ENCODE measurements at regions not wholly inside any gene's neighbourhood (a gene's known extent, or its start where the extent isn't known, plus 50 kb on each side); places are given as distances from the start of the nearest gene placed in this dataset.

DNA sequence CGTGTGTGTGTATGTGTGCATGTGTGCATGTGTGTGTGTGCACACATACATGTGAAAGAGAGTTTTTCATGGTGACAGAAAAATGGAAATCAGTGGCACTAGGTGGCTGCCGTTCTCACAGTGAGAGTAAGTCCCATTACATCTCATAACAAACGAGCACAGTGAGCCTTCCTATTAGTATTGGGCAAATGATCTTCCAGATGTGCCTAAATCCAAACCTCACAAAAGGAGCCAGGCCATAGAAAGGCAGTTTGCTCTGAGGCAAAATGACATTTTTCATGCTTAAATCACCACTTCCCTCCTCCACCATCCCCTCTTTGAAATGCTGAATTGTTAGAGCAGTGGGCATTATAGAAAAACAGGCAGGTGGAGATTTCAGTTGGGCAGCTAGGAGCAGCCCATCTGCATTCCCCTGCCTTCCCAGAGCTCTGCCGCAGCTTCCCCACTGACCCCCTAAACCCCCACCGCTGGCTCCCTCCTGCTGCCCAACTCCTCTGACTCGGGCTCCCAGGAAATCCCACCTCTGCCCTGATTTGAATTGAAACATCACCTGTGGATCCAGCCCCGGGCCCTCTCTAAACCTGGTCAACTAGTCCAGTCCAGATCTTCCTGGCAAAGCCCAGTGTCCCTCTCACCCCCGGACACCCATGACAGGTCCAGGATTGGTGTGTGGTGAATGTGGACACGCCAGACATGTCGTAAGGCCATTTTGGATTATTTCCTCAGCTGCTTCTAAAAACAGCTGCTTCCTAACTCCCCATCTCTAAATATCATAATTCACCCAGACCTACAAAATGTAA, 190.5 kb downstream of the SEC16B start:
- intact Hi-C loops (cut with micrococcal nuclease; ENCODE audit: unreplicated experiment): no loop called here
- Histone ChIP-seq H4K20me1 (ENCODE audit: insufficient read depth, low read length) (no peaks in the 10 kb centered on the region), H3K4me1 (ENCODE audit: insufficient read depth, low read length, poor library complexity, severe bottlenecking) (no peaks in the 10 kb centered on the region), H2AFZ (ENCODE audit: low read length) (no peak overlapping the region), H3K9me3 (ENCODE audit: low read length) (no peaks in the 10 kb centered on the region), H3K36me3 (ENCODE audit: insufficient read depth, low read length) (no peaks in the 10 kb centered on the region), H3K9me2 (ENCODE audit: insufficient read depth, low read length) (no peaks in the 10 kb centered on the region), H3K27ac (ENCODE audit: low read depth, low read length, poor library complexity, severe bottlenecking) (no peak overlapping the region), H3K79me2 (ENCODE audit: insufficient read depth, low read depth, low read length) (no peaks in the 10 kb centered on the region), H3K4me3 (ENCODE audit: low read depth, low read length, poor library complexity, severe bottlenecking) (no peak overlapping the region), H3K4me2 (ENCODE audit: low read length) (no peak overlapping the region)
- CTCF ChIA-PET (ENCODE audit: unreplicated experiment): no interaction called here
- BruUV-seq (replicated peaks): no TSS peak
- TF ChIP-seq EZH2phosphoT487 (IDR thresholded peaks at IDR 0.05; ENCODE audit: borderline replicate concordance, low read depth, low read length): no peak
- TF ChIP-seq, protein P1, sequence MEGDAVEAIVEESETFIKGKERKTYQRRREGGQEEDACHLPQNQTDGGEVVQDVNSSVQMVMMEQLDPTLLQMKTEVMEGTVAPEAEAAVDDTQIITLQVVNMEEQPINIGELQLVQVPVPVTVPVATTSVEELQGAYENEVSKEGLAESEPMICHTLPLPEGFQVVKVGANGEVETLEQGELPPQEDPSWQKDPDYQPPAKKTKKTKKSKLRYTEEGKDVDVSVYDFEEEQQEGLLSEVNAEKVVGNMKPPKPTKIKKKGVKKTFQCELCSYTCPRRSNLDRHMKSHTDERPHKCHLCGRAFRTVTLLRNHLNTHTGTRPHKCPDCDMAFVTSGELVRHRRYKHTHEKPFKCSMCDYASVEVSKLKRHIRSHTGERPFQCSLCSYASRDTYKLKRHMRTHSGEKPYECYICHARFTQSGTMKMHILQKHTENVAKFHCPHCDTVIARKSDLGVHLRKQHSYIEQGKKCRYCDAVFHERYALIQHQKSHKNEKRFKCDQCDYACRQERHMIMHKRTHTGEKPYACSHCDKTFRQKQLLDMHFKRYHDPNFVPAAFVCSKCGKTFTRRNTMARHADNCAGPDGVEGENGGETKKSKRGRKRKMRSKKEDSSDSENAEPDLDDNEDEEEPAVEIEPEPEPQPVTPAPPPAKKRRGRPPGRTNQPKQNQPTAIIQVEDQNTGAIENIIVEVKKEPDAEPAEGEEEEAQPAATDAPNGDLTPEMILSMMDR (conservative IDR thresholded peaks at IDR 0.05; ENCODE audit: low read length): no peak
- DNase-seq (ENCODE audit: low spot score): no peak
- POLR2A ChIA-PET: no interaction called here

DNA sequence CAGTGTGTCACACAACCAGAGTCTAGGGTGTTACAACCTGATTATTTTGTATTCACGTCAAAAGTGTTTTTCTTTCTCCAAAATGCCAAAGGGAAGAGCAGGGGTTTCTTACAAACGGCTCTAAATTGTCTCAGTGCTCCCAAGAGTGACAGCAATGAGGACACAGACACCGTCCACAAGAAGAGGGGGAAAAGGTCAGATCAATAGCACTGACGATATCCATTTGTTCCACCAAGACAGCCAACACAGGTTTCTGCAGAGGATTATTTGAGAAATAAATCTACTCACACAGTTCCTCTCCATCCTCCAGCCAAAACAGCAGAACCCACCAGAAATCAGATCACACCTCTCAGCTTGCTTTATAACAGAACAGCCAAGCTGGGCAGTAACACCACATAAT, 193.9 kb downstream of the SEC16B start:
- ChIA-PET CTCF (ENCODE audit: unreplicated experiment) (no interaction called here), POLR2A (no interaction called here)
- no peaks in the 10 kb centered on the region for H4K20me1 ChIP-seq (ENCODE audit: insufficient read depth, low read length)
- no peak overlapping the region for H2AFZ ChIP-seq (ENCODE audit: low read length)
- TF ChIP-seq, protein P1 (conservative IDR thresholded peaks at IDR 0.05; ENCODE audit: low read length): no peak
- TF ChIP-seq EZH2phosphoT487 (IDR thresholded peaks at IDR 0.05; ENCODE audit: borderline replicate concordance, low read depth, low read length): no peak
- BruUV-seq (replicated peaks): no TSS peak
- H3K9me2 ChIP-seq (ENCODE audit: insufficient read depth, low read length): no peaks in the 10 kb centered on the region
- intact Hi-C loops (cut with micrococcal nuclease; ENCODE audit: unreplicated experiment): no loop called here
- 0 out of 2 replicates have a peak, but pooled peaks cover 9% of the 10 kb centered on the region for H3K9me3 ChIP-seq (ENCODE audit: low read length)
- no peak overlapping the region for H3K27ac ChIP-seq (ENCODE audit: low read depth, low read length, poor library complexity, severe bottlenecking)
- H3K4me1 ChIP-seq (ENCODE audit: insufficient read depth, low read length, poor library complexity, severe bottlenecking): no peaks in the 10 kb centered on the region
- no peaks in the 10 kb centered on the region for H3K79me2 ChIP-seq (ENCODE audit: insufficient read depth, low read depth, low read length)
- H3K4me2 ChIP-seq (ENCODE audit: low read length): no peak overlapping the region
- no peak for DNase-seq (ENCODE audit: low spot score)
- H3K4me3 ChIP-seq (ENCODE audit: low read depth, low read length, poor library complexity, severe bottlenecking): no peak overlapping the region
- no peaks in the 10 kb centered on the region for H3K36me3 ChIP-seq (ENCODE audit: insufficient read depth, low read length)

DNA sequence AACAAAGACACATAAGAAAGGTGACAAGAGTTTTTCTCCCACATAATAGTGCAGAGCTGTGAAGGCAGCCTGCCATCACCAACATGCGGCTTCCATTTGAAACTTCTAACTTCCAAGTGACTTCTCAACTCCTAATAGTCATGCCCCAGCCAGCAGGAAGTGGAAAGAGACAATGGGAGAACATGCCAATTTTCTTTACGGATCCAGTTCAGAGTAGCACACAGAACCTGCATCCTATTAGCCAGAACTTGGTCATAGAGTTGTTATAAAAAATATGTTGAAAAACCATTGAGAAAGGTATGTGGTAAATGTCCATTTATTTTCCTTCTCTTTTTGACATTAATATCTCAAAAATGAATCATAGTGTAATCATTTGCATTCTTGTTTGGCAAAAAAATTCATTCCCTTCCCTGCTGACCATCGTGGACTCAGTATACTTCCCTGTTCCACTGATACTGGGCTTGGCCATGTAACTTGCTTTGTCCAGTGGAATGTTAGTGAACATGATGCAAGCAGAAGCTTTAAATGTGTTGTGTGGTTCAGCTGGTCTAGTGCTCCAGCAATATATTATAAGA, 197.4 kb downstream of the SEC16B start:
- ChIA-PET POLR2A (interaction anchor here (0.6 kb wide), 1 partner anchor 11 kb away, joined by 6 read pairs; no protein-coding TSS in a partner anchor), CTCF (ENCODE audit: unreplicated experiment) (no interaction called here)
- no peak for DNase-seq (ENCODE audit: low spot score)
- TF ChIP-seq, protein P1 (conservative IDR thresholded peaks at IDR 0.05; ENCODE audit: low read length): no peak
- TF ChIP-seq EZH2phosphoT487 (IDR thresholded peaks at IDR 0.05; ENCODE audit: borderline replicate concordance, low read depth, low read length): no peak
- no peak overlapping the region for H3K4me2 ChIP-seq (ENCODE audit: low read length)
- intact Hi-C loops (cut with micrococcal nuclease; ENCODE audit: unreplicated experiment): no loop called here
- H2AFZ ChIP-seq (ENCODE audit: low read length): no peak overlapping the region
- H3K36me3 ChIP-seq (ENCODE audit: insufficient read depth, low read length): no peaks in the 10 kb centered on the region
- H4K20me1 ChIP-seq (ENCODE audit: insufficient read depth, low read length): no peaks in the 10 kb centered on the region
- no TSS peak for BruUV-seq (replicated peaks)
- 0 out of 2 replicates have a peak, but pooled peaks cover 9% of the 10 kb centered on the region for H3K9me3 ChIP-seq (ENCODE audit: low read length)
- no peaks in the 10 kb centered on the region for H3K79me2 ChIP-seq (ENCODE audit: insufficient read depth, low read depth, low read length)
- H3K27ac ChIP-seq (ENCODE audit: low read depth, low read length, poor library complexity, severe bottlenecking): no peak overlapping the region
- no peaks in the 10 kb centered on the region for H3K9me2 ChIP-seq (ENCODE audit: insufficient read depth, low read length)
- no peaks in the 10 kb centered on the region for H3K4me1 ChIP-seq (ENCODE audit: insufficient read depth, low read length, poor library complexity, severe bottlenecking)
- H3K4me3 ChIP-seq (ENCODE audit: low read depth, low read length, poor library complexity, severe bottlenecking): no peak overlapping the region

Measured in OCI-LY7 (cell line).